Stimulated activated CD4-positive, alpha-beta T cell treated with anti-CD3 and anti-CD28 coated beads, Interleukin-4, amount 100 ng/mL, for 24 hours (primary cell): ENCODE measurements at regions not wholly inside any gene's neighbourhood (a gene's known extent, or its start where the extent isn't known, plus 50 kb on each side); places are given as distances from the start of the nearest gene placed in this dataset.
A peak's percentile ranks its signal among the peaks of the same experiment; 100 is the strongest.
"Not testable (repeated sequence)": the region's sequence is repeated elsewhere in the genome, so short reads cannot be mapped to it uniquely, and the experiment has no call there.

ENCODE experiments used
- DNase-seq: peaks from one replicate; pipeline ENCODE4 v3.0.0-alpha.2; 2020

GRCh38 chr18:21928925-21929324 lies 188.3 kb downstream of the MIB1 start:
- DNase-seq = no peak

DNA sequence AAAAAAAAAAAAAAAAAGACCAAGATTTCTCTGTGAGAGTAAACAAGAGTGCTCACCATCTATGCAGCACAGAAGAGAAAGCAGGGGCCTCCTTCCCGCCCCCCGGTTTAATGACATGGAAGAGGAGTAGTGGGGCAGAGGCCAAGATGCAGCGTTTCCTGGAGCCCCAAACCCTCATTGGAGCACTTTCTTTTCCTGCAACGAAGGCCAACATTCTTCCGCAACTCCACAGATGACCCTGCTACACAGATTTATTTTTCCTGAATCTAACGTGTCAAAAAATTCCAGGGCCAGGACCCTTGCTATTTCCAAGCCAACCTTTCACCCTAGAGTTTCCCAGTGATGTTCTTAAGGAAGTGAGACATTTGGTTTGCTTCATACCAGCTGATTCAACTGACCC lies 189.6 kb downstream of the MIB1 start:
- DNase-seq = no peak

- DNase-seq = no peak
Observed at GRCh38 chr18:21933931-21934765, 193.6 kb downstream of the MIB1 start.

GRCh38 chr18:21934766-21935015 lies 194.1 kb downstream of the MIB1 start:
- DNase-seq = no peak

- DNase-seq = no peak
Observed at GRCh38 chr18:21943456-21943855, 202.9 kb downstream of the MIB1 start.

DNA sequence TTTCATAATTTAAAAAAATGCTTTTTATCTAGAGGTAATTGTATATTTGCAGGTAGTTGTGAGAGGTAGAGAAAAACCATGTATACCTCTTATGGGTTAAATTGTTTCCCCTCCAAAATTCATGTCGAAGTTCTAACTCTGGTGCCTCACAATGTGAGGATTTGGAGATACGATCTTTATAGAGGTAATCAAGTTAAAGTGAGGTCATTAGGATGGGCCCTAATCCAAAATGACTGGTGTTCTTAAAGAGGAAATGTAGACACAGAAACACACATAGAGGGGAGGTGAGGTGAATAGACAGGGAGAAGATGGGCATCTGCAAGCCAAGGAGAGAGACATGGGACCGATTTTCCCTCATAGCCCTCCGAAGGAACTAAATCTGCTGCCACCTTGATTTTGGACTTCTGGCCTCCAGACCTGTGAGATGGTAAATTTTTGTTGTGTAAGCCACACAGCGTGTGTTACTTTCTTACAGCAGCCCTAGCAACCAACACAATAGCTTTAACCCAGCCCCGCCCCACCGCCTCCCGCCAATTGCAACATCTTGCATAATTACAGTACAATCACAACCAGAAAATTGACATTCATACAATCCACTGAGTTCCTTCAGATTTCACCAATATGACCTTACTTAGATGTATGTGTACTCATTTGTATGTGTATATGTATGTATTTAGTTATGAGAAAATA lies 208.9 kb downstream of the MIB1 start:
- no peak for DNase-seq

GRCh38 chr18:21955757-21956652 lies 213.4 kb upstream of the GATA6 start:
- peak; percentile 82 for DNase-seq

DNA sequence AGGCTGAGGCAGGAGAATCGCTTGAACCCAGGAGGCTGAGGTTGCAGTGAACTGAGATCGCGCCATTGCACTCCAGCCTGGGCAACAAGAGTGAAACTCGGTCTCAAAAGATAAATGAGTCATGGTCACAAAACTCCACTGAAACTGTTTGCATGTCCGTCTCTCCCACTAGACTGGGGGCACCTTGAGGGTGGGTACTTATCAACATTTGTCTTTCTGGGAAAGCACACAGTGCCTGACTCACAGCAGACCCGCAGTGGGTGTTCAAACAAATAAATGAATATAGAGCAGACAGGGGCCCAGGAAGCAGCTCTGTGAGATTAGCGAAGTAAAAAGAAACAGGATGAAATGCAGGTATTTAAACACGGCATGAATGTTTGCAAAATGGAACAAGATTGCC lies 211.1 kb upstream of the GATA6 start:
- DNase-seq = no peak

DNA sequence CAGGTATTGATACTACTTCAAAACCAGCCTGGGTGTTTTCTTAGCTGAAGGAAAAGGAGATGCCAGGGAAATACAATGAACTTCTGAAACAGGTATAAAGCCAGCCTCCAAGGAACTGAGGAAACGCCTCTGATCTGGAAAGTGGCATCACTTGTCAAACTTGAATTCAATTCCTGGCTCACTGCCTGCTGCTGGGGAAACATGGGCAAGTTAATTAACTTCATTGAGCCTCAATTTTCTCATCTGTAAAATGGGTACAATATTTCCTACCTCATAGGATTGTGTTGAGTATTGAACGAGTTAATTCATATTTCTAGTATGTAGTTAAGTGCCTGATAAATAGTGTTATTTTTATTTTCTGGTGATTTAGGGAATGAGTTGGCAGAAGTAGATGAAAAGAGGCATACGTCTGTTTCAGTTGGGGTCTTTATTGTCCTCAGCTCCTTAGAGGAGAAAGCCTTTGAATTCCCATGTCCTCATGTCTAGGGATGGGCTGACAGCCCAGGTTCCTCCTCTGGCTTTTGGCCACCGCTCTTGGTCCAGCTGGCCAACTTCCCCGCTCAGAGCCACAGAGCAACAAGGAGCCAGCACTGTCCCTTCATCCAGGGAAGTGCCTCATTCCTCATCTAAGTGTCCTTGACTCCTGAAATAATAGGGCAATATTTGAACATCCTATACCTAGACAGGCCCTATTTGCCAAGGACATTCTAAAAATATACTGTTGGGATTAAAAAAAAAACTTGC lies 210.5 kb upstream of the GATA6 start:
- DNase-seq = no peak

GRCh38 chr18:21960189-21960588 lies 209.2 kb upstream of the GATA6 start:
- DNase-seq = no peak

- DNase-seq = no peak
Observed at GRCh38 chr18:21963336-21963735, 206.1 kb upstream of the GATA6 start.

DNA sequence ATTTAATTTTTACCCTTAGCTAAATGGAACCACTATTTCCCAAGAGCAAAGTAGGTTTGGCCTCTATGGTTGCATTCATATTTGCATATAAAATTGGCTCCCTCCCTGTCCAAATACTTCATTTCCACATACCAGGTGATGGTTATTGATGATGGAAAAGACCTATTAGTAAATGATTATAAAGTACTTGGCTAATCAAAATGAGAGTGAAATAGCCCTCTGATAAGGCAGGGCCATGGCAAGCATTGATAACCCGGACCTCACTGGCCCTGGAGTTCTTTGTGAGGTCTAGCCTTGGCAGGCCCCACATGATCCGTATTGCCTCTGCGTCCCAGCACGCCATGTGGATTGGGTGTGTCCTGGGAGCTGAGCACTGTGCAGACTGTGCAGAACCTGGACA lies 201.1 kb upstream of the GATA6 start:
- DNase-seq = no peak

GRCh38 chr18:21972281-21972680 lies 197.1 kb upstream of the GATA6 start:
- no peak for DNase-seq

DNA sequence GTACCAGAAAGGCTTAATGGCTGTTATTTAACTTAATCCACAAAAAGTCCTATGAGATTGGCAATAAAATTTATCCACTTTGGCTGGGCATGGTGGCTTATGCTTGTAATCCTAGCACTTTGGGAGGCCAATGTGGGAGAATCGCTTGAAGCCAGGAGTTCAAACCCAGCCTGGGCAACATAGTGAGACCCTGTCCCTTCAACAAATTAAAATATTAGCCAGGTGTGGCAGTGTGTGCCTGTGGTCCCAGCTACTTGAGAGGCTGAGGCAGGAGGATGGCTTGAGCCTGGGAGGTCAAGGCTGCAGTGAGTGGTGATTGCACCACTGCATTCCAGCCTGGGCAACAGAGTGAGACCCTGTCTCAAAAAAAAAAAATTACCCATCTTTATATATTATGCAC lies 193.4 kb upstream of the GATA6 start:
- DNase-seq = not testable (repeated sequence)

DNA sequence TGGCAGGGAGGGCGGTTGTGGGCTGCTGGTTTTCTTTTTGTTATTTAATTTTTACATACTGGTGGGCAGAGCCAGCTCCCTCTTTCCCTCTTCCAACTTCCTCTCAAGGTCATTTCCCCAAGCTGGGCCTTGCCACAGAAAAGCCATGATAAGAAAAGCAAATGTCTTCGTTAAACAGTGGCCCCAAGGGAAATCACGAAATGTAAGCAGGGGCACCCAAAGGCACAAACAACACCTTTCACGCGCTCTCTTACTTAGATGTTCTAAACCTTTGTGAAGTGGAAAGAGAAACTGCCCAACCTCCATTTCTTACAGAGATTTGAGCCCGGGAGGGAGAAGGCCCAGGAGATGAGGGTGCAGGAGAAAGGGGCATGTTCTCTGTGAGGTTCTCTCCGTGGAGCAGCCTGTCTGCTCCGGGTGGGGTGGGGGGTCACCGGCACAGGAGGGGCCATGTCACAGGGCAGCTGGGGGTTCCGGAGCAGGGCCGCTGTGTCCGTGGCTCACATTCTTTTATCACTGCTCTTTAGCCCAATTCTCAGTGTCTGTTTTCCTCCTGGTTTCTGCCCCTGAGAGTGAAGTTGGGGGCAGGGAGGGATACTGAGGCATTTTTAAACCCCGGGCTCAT lies 190.7 kb upstream of the GATA6 start:
- no peak for DNase-seq

DNA sequence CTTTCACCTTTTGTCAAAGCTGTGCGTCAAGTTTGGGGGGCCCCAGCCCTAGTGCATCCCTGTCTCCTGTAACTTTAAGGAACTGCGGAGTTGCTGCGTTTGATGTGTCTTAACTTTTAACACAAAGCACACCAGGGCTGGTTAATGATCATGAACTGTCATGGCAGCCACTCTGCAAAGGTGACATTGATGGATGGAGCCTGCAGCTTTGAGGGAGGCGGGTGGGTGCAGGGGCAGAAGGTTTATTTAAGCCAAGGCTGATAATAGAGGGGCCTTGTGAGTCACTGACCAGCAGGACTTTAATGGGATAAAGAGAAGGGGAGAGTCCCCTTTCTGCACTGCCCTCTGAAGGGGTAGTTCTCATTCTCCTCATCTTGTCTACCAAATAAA lies 190.2 kb upstream of the GATA6 start:
- no peak for DNase-seq

DNA sequence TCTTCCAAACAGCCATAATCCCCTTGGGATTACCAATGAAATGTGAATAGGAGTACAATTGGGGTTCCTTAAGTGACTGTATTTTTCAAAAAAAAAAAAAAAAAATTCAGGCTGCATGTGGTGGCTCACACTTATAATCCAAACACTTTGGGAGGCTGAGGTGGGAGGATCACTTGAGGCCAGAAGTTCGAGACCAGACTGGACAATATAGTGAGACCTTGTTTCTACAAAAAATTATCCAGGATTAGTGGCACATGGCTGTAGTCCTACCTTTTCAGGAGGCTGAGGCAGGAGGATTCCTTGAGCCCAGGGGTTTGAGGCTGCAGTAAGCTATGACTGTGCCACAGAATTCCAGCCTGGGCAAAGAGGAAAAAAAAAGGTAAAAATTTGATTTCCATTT lies 189.6 kb upstream of the GATA6 start:
- no peak for DNase-seq

DNA sequence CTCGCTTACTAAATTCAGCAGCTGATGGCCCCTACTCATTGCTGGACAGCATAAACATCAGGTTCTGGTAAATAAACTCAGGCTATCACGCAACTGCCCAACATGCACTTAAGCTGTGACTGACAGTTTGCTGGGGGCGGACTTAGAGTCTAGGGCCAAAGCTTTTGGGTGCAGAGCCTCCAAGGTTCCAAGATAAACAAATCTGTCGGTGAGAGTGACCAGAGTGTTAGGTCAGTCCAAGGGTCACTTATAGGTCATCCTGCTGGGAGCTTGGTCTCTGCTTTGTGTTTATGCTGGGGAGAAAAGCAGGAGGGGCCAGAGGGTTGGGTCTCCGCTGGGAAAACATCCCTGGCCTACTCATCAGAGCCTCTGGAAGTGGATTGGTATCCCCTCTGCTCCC lies 188.6 kb upstream of the GATA6 start:
- no peak for DNase-seq

- DNase-seq = not testable (repeated sequence)
Observed at GRCh38 chr18:21981489-21981888, 187.9 kb upstream of the GATA6 start.

GRCh38 chr18:21991081-21991534 lies 178.3 kb upstream of the GATA6 start:
- no peak for DNase-seq

DNA sequence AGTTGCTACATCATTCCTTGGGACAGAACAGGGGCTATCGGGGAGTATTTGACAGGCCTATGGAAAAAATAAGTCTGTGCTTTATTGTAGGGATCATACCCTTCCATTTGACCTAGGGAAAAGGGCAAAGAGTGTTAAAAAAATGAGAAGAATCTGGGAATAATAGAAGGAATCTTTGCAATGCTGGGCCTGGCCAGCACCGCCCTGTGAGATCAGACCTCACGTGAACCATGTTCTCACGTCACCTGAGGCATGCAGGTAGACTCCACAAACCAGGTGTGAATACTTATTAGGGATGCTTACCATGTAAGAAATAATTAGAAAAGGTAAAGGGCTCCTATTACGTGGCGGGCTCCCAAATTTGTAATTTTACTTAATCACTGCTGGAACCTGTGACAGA lies 177.5 kb upstream of the GATA6 start:
- DNase-seq = no peak

- DNase-seq = no peak
Observed at GRCh38 chr18:21996351-21996826, 173.0 kb upstream of the GATA6 start.
